ENCODE measurements at regions not wholly inside any gene's neighbourhood (a gene's known extent, or its start where the extent isn't known, plus 50 kb on each side); places are given as distances from the start of the nearest gene placed in this dataset.
A peak's percentile ranks its signal among the peaks of the same experiment; 100 is the strongest.

GRCh38 chr4:117755438-117755837, 278.8 kb upstream of the NDST3 start:
- Histone ChIP-seq H3K4me1 (replicated peaks) (no peaks in the 10 kb centered on the region), H3K27me3 (replicated peaks) (no peaks in the 10 kb centered on the region), H3K27ac (no peak overlapping the region), H3K36me3 (no peaks in the 10 kb centered on the region), H3K9me3 (replicated peaks) (no peaks in the 10 kb centered on the region), H3K4me3 (no peak overlapping the region)
- DNase-seq (ENCODE audit: low read depth in 1 of 2, low spot score in 2 of 2) = no peak

GRCh38 chr4:117768610-117769009, 265.7 kb upstream of the NDST3 start:
- Histone ChIP-seq H3K27ac (no peak overlapping the region), H3K9me3 (replicated peaks) (no peaks in the 10 kb centered on the region), H3K4me3 (no peak overlapping the region), H3K27me3 (replicated peaks) (no peaks in the 10 kb centered on the region), H3K4me1 (replicated peaks) (peaks cover 14% of the 10 kb centered on the region), H3K36me3 (no peaks in the 10 kb centered on the region)
- no peak for DNase-seq (ENCODE audit: low read depth in 1 of 2, low spot score in 2 of 2)

GRCh38 chr4:117770269-117771102, 263.8 kb upstream of the NDST3 start:
- no peaks in the 10 kb centered on the region for H3K36me3 ChIP-seq
- no peak for DNase-seq (ENCODE audit: low read depth in 1 of 2, low spot score in 2 of 2)
- peaks cover 18% of the 10 kb centered on the region for H3K4me1 ChIP-seq (replicated peaks)
- H3K9me3 ChIP-seq (replicated peaks) = no peaks in the 10 kb centered on the region
- no peak overlapping the region for H3K4me3 ChIP-seq
- H3K27me3 ChIP-seq (replicated peaks) = no peaks in the 10 kb centered on the region
- no peak overlapping the region for H3K27ac ChIP-seq

GRCh38 chr4:117771647-117772337, 262.5 kb upstream of the NDST3 start:
- DNase-seq (ENCODE audit: low read depth in 1 of 2, low spot score in 2 of 2) = no peak
- Histone ChIP-seq H3K27me3 (replicated peaks) (no peaks in the 10 kb centered on the region), H3K4me1 (replicated peaks) (peaks cover 18% of the 10 kb centered on the region), H3K9me3 (replicated peaks) (no peaks in the 10 kb centered on the region), H3K27ac (no peak overlapping the region), H3K36me3 (no peaks in the 10 kb centered on the region), H3K4me3 (no peak overlapping the region)

GRCh38 chr4:117773064-117773936, 261.0 kb upstream of the NDST3 start:
- H3K4me1 ChIP-seq (replicated peaks) = peaks cover 18% of the 10 kb centered on the region
- H3K9me3 ChIP-seq (replicated peaks) = no peaks in the 10 kb centered on the region
- H3K36me3 ChIP-seq = no peaks in the 10 kb centered on the region
- peak; percentile 65 to 76 for DNase-seq (ENCODE audit: low read depth in 1 of 2, low spot score in 2 of 2)
- H3K27ac ChIP-seq = peak overlapping the region; percentile 60
- no peak overlapping the region for H3K4me3 ChIP-seq
- no peaks in the 10 kb centered on the region for H3K27me3 ChIP-seq (replicated peaks)

- no peak for DNase-seq (ENCODE audit: low read depth in 1 of 2, low spot score in 2 of 2)
- H3K36me3 ChIP-seq = no peaks in the 10 kb centered on the region
- no peaks in the 10 kb centered on the region for H3K9me3 ChIP-seq (replicated peaks)
- no peak overlapping the region for H3K27ac ChIP-seq
- H3K4me3 ChIP-seq = no peak overlapping the region
- peaks cover 13% of the 10 kb centered on the region for H3K4me1 ChIP-seq (replicated peaks)
- no peaks in the 10 kb centered on the region for H3K27me3 ChIP-seq (replicated peaks)
These were observed 256.6 kb upstream of the NDST3 start for GRCh38 chr4:117777721-117778120.

- H3K4me1 ChIP-seq (replicated peaks) = peaks cover 5% of the 10 kb centered on the region
- H3K27ac ChIP-seq = no peak overlapping the region
- H3K36me3 ChIP-seq = no peaks in the 10 kb centered on the region
- peak; percentile 41 to 43 for DNase-seq (ENCODE audit: low read depth in 1 of 2, low spot score in 2 of 2)
- no peaks in the 10 kb centered on the region for H3K9me3 ChIP-seq (replicated peaks)
- no peak overlapping the region for H3K4me3 ChIP-seq
- H3K27me3 ChIP-seq (replicated peaks) = no peaks in the 10 kb centered on the region
These were observed 250.6 kb upstream of the NDST3 start for GRCh38 chr4:117783716-117784115.

GRCh38 chr4:117784266-117784665, 250.0 kb upstream of the NDST3 start:
- no peak overlapping the region for H3K27ac ChIP-seq
- H3K9me3 ChIP-seq (replicated peaks) = no peaks in the 10 kb centered on the region
- no peak for DNase-seq (ENCODE audit: low read depth in 1 of 2, low spot score in 2 of 2)
- no peaks in the 10 kb centered on the region for H3K27me3 ChIP-seq (replicated peaks)
- no peaks in the 10 kb centered on the region for H3K36me3 ChIP-seq
- peaks cover 5% of the 10 kb centered on the region for H3K4me1 ChIP-seq (replicated peaks)
- no peak overlapping the region for H3K4me3 ChIP-seq

- H3K4me1 ChIP-seq (replicated peaks) = peaks cover 5% of the 10 kb centered on the region
- H3K27me3 ChIP-seq (replicated peaks) = no peaks in the 10 kb centered on the region
- no peak overlapping the region for H3K27ac ChIP-seq
- no peaks in the 10 kb centered on the region for H3K9me3 ChIP-seq (replicated peaks)
- no peak overlapping the region for H3K4me3 ChIP-seq
- no peak for DNase-seq (ENCODE audit: low read depth in 1 of 2, low spot score in 2 of 2)
- H3K36me3 ChIP-seq = no peaks in the 10 kb centered on the region
These were observed 247.7 kb upstream of the NDST3 start for GRCh38 chr4:117786566-117786965.

- Histone ChIP-seq H3K27ac (no peak overlapping the region), H3K36me3 (no peaks in the 10 kb centered on the region), H3K4me3 (no peak overlapping the region), H3K4me1 (replicated peaks) (no peaks in the 10 kb centered on the region), H3K9me3 (replicated peaks) (no peaks in the 10 kb centered on the region), H3K27me3 (replicated peaks) (no peaks in the 10 kb centered on the region)
- DNase-seq (ENCODE audit: low read depth in 1 of 2, low spot score in 2 of 2) = no peak
These were observed 240.3 kb upstream of the NDST3 start for GRCh38 chr4:117793845-117794480.

- Histone ChIP-seq H3K27ac (no peak overlapping the region), H3K27me3 (replicated peaks) (no peaks in the 10 kb centered on the region), H3K9me3 (replicated peaks) (no peaks in the 10 kb centered on the region), H3K4me3 (no peak overlapping the region), H3K4me1 (replicated peaks) (no peaks in the 10 kb centered on the region), H3K36me3 (no peaks in the 10 kb centered on the region)
- no peak for DNase-seq (ENCODE audit: low read depth in 1 of 2, low spot score in 2 of 2)
These were observed 237.6 kb upstream of the NDST3 start for GRCh38 chr4:117796677-117797076.

GRCh38 chr4:117800636-117801035, 233.7 kb upstream of the NDST3 start:
- Histone ChIP-seq H3K4me1 (replicated peaks) (no peaks in the 10 kb centered on the region), H3K27me3 (replicated peaks) (no peaks in the 10 kb centered on the region), H3K36me3 (no peaks in the 10 kb centered on the region), H3K4me3 (no peak overlapping the region), H3K27ac (no peak overlapping the region), H3K9me3 (replicated peaks) (no peaks in the 10 kb centered on the region)
- no peak for DNase-seq (ENCODE audit: low read depth in 1 of 2, low spot score in 2 of 2)

GRCh38 chr4:117801756-117802155, 232.5 kb upstream of the NDST3 start:
- H3K27me3 ChIP-seq (replicated peaks) = no peaks in the 10 kb centered on the region
- H3K4me3 ChIP-seq = no peak overlapping the region
- no peak for DNase-seq (ENCODE audit: low read depth in 1 of 2, low spot score in 2 of 2)
- H3K27ac ChIP-seq = no peak overlapping the region
- no peaks in the 10 kb centered on the region for H3K36me3 ChIP-seq
- H3K9me3 ChIP-seq (replicated peaks) = no peaks in the 10 kb centered on the region
- H3K4me1 ChIP-seq (replicated peaks) = no peaks in the 10 kb centered on the region
